ENCODE measurements at regions not wholly inside any gene's neighbourhood (a gene's known extent, or its start where the extent isn't known, plus 50 kb on each side); places are given as distances from the start of the nearest gene placed in this dataset.

GRCh38 chr2:88245109-88245508, 75.0 kb downstream of the THNSL2 start:
- SMC1A ChIA-PET (ENCODE audit: uncharacterized antibody, unreplicated experiment), result interaction anchor here (0.6 to 1.5 kb wide), 2 partner anchors 11 to 20 kb away, joined by 3 read pairs; no protein-coding TSS in a partner anchor
- POLR2A ChIA-PET, result no interaction called here
- no peak overlapping the region for H3K27ac ChIP-seq (ENCODE audit: control insufficient read depth, insufficient read depth)
- WGBS (ENCODE audit: insufficient coverage, insufficient replicate concordance, low lambda C conversion rate, missing lambda C conversion rate), result 64% methylated on average over 3 of the region's 3 CpGs
- no peak overlapping the region for H3K4me2 ChIP-seq (ENCODE audit: control insufficient read depth, insufficient read depth)
- no peaks in the 10 kb centered on the region for H3K27me3 ChIP-seq (replicated peaks in 1 of 2; ENCODE audit: control insufficient read depth in 2 of 2, insufficient read depth in 2 of 2, low read length in 1 of 2)
- no peaks in the 10 kb centered on the region for H3K36me3 ChIP-seq (ENCODE audit: control insufficient read depth in 2 of 2, insufficient read depth in 2 of 2, low read length in 1 of 2)
- DNase-seq (ENCODE audit: low read depth, low spot score) (no peak), FAIRE-seq (no peak), ATAC-seq (no peak)
- no peaks in the 10 kb centered on the region; the same call in 1 of the 3 replicates for H3K9me3 ChIP-seq (replicated peaks; ENCODE audit: control insufficient read depth, insufficient read depth, low read length)
- no TSS peak for BruUV-seq (replicated peaks)
- no peak overlapping the region for H3K4me3 ChIP-seq
- in situ Hi-C loops (cut with MboI) (no loop called here), intact Hi-C loops (cut with micrococcal nuclease; ENCODE audit: unreplicated experiment) (no loop called here)
- H3K4me1 ChIP-seq (ENCODE audit: control insufficient read depth, insufficient read depth, low read length), result no peaks in the 10 kb centered on the region
- H3K9ac ChIP-seq (ENCODE audit: control insufficient read depth, insufficient read depth, low read length), result no peak overlapping the region
- no peaks in the 10 kb centered on the region for H4K20me1 ChIP-seq (ENCODE audit: control insufficient read depth, insufficient read depth)
- CTCF ChIA-PET, result interaction anchor here (1.9 kb wide), 1 partner anchor 210 kb away, joined by 5 read pairs; no protein-coding TSS in a partner anchor
- no peak overlapping the region for H2AFZ ChIP-seq (ENCODE audit: control insufficient read depth, low read depth, low read length)
- RAD21 ChIA-PET (ENCODE audit: unreplicated experiment), result no interaction called here
- no peaks in the 10 kb centered on the region for H3K79me2 ChIP-seq (ENCODE audit: control insufficient read depth, insufficient read depth, low read length)
- no peak for TF ChIP-seq ZNF24 (IDR thresholded peaks at IDR 0.05)
- no peak for TF ChIP-seq MLLT1 (IDR thresholded peaks at IDR 0.05)
- TF ChIP-seq NRF1 (conservative IDR thresholded peaks at IDR 0.05; ENCODE audit: low read depth, low read length), result no peak
- TF ChIP-seq SMC3 (IDR thresholded peaks at IDR 0.05; ENCODE audit: borderline replicate concordance, low read length), result no peak
- no peak for TF ChIP-seq PAX8 (IDR thresholded peaks at IDR 0.05)
- TF ChIP-seq CBX5 (IDR thresholded peaks at IDR 0.05; ENCODE audit: low read depth), result no peak
- no peak for TF ChIP-seq SUPT20H (IDR thresholded peaks at IDR 0.05; ENCODE audit: borderline replicate concordance, control insufficient read depth, low read depth, low read length)
- no peak for TF ChIP-seq E4F1 (IDR thresholded peaks at IDR 0.05; ENCODE audit: borderline replicate concordance, partially characterized antibody)
- no peak for TF ChIP-seq CEBPB (IDR thresholded peaks at IDR 0.05; ENCODE audit: borderline replicate concordance in 1 of 2, low read depth in 2 of 2, low read length in 2 of 2)
- no peak for TF ChIP-seq ZBTB40 (IDR thresholded peaks at IDR 0.05; ENCODE audit: borderline replicate concordance)
- TF ChIP-seq PKNOX1 (IDR thresholded peaks at IDR 0.05), result no peak
